Mucosa of stomach (tissue), 1 donor: ENCODE measurements at regions not wholly inside any gene's neighbourhood (a gene's known extent, or its start where the extent isn't known, plus 50 kb on each side); places are given as distances from the start of the nearest gene placed in this dataset.

Source experiments
- H3K27me3 ChIP-seq: one replicate; pipeline ENCODE4 v1.7.0; 2013; ENCODE audit warnings: mild to moderate bottlenecking, low read length; ENCODE audit not compliant: control insufficient read depth, insufficient read depth
- H3K36me3 ChIP-seq: one replicate; pipeline ENCODE4 v1.7.0; 2013; ENCODE audit warnings: low read length; ENCODE audit not compliant: control insufficient read depth, insufficient read depth
- H3K4me1 ChIP-seq: one replicate; pipeline ENCODE4 v1.7.0; 2013; ENCODE audit warnings: mild to moderate bottlenecking, low read length; ENCODE audit not compliant: control insufficient read depth, insufficient read depth
- H3K4me3 ChIP-seq: one replicate; pipeline ENCODE4 v1.7.0; 2013; ENCODE audit warnings: low read length
- H3K9ac ChIP-seq: one replicate; pipeline ENCODE4 v1.7.0; 2013; ENCODE audit warnings: mild to moderate bottlenecking, low read length, moderate library complexity
- H3K9me3 ChIP-seq: one replicate; pipeline ENCODE4 v1.7.0; 2013; ENCODE audit warnings: mild to moderate bottlenecking, low read length, moderate library complexity; ENCODE audit not compliant: control insufficient read depth
- donor health status: Pancreatic carcinoma.

DNA sequence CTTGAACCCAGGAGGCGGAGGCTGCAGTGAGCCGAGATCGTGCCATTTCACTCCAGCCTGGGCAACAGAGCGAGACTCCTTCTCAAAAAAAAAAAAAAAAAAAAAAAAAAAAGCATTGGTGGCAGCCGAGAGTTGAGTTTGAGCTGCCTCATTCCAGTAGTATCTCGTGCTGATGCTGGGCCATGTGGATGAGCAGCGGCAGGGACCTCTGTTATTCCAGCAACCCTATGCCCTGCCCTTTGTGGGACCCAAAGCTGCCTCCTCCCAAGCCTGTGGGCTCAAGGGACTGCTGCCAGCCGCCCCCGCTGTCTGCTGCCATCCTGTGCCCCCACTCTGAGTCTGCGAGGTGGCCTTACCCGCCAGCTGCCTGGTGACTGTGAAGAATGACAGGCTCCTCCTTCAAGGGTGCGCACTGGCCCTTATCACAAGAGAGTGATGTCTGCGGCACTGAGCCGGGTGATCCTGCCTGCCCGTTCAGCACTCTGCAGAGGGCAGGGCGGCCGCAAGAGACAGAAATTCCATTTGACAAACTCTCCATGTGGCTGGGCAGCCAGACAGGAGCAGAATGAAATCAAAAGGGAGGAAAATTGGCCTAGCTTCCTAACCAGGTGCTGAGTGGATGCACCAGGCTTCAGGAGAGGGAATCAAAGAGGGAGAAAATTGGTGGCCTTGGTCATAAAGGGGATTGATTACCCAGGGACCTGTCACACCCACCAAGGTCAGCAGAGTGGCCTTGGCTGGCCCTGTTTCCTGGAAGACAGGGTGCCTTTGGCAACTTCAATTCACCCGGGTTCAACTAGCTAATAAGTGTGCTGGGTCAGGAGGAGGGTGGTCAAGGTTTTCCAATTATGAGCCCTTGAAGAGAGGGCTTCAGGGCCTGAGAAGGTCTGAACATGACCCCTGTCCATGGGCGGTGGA, 65.3 kb upstream of the ZMIZ1 start:
- Histone ChIP-seq H3K36me3 (no peaks in the 10 kb centered on the region), H3K9ac (no peak overlapping the region), H3K4me1 (peaks cover 14% of the 10 kb centered on the region), H3K27me3 (peaks cover 5% of the 10 kb centered on the region), H3K9me3 (no peaks in the 10 kb centered on the region), H3K4me3 (no peak overlapping the region)

DNA sequence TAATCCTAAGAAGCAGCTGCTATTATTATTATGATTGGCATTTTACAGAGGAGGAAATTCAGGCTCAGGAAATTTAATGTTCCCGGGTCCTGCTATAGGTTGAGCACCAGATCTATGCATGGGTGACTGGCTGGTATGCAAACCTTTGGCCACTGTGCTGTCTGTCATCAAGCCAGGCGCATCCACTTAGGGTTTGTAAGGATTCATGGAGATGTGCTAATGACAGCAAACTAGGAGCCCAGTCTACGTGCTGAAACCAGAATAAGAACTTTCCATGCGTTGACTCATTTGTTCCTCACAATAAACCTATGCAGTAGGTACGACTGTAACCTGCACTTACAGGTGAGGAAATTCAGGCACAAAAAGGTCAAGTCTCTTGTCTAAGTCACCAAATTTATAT, 64.5 kb upstream of the ZMIZ1 start:
- H3K4me3 ChIP-seq = no peak overlapping the region
- no peaks in the 10 kb centered on the region for H3K9me3 ChIP-seq
- H3K9ac ChIP-seq = no peak overlapping the region
- H3K36me3 ChIP-seq = no peaks in the 10 kb centered on the region
- H3K4me1 ChIP-seq = peaks cover 14% of the 10 kb centered on the region
- peaks cover 5% of the 10 kb centered on the region for H3K27me3 ChIP-seq

DNA sequence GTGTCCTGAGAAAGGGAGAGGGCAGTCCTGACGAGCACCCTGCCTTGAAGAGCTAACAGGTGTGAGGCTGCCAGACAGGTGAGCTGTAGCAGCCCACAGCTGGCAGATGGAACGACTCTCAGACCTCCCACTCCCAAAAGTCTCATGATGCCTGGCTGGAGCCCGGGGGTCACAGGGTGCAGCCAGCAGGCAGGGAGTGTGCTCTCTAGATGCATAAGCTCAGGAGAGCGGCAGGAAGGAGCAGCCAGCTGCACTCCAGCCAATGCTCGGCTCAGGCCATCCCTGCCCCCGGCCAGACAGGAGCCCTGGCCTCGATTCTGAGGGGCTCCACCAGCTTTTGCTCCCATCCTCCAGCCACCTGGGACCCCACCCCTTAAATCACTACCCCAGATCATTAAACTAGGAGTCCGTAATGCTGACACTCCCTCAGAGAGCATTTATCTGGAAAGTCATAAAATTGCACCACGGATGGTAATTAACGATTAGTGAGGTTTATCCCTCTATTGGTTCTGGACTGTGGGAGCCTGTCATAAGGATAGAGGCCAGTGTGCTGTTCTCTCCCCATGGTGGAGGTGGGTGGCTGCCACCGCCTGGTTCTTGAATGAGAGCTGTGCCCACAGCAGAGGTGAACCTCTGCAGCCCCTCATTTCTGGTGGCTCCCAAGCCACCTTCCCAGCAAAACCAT, 63.5 kb upstream of the ZMIZ1 start:
- Histone ChIP-seq H3K36me3 (no peaks in the 10 kb centered on the region), H3K9ac (no peak overlapping the region), H3K27me3 (peaks cover 5% of the 10 kb centered on the region), H3K9me3 (no peaks in the 10 kb centered on the region), H3K4me3 (no peak overlapping the region), H3K4me1 (peaks cover 14% of the 10 kb centered on the region)

DNA sequence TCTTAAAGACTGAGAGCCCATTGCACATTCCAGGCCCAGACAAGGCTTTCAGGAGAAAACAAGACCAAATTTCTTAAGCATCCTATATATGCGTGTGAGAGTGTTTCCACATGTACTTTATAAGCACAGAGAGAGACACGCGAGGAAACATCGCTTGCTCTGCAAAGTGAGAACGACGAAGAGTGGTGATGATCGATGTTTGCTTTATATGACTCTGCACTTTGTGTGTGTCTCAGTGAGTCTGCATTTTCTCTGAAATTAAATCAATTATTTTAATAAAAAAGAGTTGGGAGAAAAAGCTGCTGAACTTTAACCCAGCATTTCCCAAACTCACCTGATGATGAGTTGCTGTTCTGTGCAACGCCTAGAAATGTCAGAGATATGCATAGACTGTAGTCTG, 61.7 kb upstream of the ZMIZ1 start:
- no peaks in the 10 kb centered on the region for H3K9me3 ChIP-seq
- no peaks in the 10 kb centered on the region for H3K36me3 ChIP-seq
- H3K4me3 ChIP-seq = no peak overlapping the region
- no peak overlapping the region for H3K9ac ChIP-seq
- H3K27me3 ChIP-seq = no peaks in the 10 kb centered on the region
- H3K4me1 ChIP-seq = peaks cover 14% of the 10 kb centered on the region

DNA sequence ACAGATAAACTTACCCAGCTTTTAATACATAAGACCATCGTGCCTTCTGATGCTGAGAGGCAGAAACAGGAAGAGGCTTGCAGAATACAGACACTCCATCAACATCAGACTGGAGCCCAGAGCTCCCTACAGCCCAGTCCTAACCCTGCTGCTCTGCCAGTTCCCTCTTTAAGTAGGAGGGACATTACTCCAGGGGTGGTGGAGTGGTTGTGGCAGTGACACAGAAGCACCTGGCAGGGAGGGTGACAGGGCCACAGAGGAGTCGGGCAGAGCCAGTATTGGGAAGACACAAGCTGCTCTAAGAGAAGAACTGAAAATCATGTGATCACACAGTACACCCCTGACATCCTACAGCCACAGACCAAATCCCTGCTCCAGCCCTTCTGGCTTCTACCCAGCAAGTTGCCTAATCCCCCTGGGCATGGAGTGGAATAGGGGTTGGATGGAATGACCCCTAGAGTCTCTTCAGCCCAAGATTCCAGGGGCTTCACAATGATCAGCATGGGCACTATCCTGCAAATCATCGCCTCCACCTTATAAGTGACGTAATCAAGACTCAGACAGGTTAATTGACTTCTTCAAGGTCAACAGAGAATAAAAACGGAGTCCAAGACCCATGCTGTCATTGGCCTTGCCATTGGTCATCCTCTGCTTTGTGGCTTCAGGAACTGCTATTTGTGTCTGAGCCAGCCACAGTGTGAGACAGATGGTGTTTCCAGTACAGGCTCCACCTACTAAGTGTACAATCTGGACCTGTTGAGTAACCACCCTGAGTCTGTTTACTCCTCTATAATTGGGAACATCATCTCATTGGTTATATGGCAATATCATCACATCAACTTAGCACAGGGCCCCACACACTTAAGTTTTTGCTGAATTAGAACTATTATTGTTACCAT, 61.1 kb upstream of the ZMIZ1 start:
- H3K9ac ChIP-seq = no peak overlapping the region
- H3K4me3 ChIP-seq = no peak overlapping the region
- H3K9me3 ChIP-seq = no peaks in the 10 kb centered on the region
- H3K27me3 ChIP-seq = no peaks in the 10 kb centered on the region
- H3K36me3 ChIP-seq = no peaks in the 10 kb centered on the region
- H3K4me1 ChIP-seq = peaks cover 14% of the 10 kb centered on the region

DNA sequence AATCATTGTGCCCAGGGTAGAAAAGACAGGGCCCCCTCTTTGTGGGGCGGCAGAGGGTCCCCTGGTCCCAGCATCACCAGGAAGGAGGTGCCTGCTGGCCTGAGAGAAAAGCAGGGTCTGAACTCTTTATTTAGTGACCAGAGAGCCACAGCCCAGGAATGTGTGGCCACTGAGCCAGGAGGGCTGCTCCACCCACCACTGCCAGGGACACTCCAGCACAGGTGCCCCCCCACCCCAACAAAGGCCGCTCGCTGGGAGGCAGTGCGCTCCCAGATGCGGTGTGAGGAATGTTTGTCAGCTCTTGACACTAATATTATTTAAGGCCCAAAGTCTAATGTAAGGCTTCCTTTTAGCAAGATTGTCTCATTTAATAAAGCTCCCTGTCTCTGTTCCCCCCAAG, 59.6 kb upstream of the ZMIZ1 start:
- H3K4me3 ChIP-seq = no peak overlapping the region
- peaks cover 4% of the 10 kb centered on the region for H3K4me1 ChIP-seq
- no peak overlapping the region for H3K9ac ChIP-seq
- no peaks in the 10 kb centered on the region for H3K9me3 ChIP-seq
- no peaks in the 10 kb centered on the region for H3K27me3 ChIP-seq
- H3K36me3 ChIP-seq = no peaks in the 10 kb centered on the region

DNA sequence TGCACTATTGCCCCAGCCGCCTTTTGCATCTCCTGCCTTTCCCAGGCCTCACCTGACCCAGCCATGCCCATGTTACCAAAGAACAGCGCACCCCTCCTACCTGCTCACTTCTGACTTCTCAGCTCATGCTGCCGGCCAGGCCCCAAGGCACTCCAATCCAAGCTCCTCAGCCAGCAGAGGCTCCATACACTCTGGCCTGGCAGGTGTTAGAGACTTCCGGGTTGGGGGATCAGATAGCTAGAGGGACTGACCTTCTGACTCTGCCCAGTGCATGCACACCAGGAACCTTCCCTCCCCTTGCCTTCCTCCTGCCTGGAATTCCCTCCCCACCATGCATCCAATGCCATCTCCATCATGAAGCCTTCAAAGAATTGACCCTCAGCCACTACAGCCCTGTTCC, 56.2 kb upstream of the ZMIZ1 start:
- Histone ChIP-seq H3K9me3 (no peaks in the 10 kb centered on the region), H3K9ac (no peak overlapping the region), H3K27me3 (no peaks in the 10 kb centered on the region), H3K4me3 (no peak overlapping the region), H3K4me1 (peaks cover 2% of the 10 kb centered on the region), H3K36me3 (no peaks in the 10 kb centered on the region)

DNA sequence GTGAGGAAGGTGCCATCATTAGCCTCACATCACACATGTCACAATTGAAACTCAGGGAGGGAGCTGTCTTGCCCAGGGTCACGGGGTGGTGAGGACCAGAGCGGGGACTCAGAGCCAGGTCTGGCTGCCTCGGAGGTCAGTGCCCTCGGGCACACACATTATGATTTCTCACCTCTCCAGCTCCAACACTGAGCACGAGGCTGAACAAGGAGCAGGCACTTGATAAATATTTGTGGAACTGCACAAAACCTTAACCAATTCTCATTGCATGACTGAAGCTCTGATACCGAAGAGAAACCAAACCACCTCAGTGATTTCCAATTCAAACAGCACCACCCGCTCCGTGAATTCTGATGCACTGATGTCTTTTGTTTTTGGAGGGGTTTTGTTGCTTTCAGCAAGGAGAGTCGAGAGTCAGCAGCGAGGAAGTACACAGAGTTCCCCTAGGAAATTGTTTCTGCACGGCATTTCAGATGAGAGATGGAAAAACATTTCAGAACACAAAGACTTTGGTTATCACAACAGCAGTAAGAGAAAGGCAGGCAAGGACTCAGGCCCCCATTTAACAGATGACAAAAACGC, 55.3 kb upstream of the ZMIZ1 start:
- Histone ChIP-seq H3K36me3 (no peaks in the 10 kb centered on the region), H3K27me3 (no peaks in the 10 kb centered on the region), H3K9me3 (no peaks in the 10 kb centered on the region), H3K4me1 (no peaks in the 10 kb centered on the region), H3K9ac (no peak overlapping the region), H3K4me3 (no peak overlapping the region)

DNA sequence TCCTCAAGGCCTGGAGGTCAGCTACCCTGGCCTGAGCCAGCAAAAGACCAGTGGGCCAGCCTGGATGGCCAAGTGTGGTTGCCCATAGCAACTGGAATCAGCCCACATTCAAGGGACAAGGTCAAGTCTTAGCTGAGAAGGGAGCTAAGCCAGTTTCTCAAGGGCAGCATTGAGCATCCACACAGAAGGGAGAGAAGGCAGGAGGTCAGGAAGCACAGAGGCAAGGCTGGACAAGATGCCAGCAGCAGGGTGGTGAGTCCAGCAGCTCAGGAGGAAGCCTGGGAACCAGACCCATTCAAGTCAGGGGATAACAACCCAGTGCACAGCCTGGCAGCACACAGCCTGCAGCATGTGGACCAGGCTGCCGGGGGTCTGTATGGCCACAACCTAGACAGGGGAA, 54.0 kb upstream of the ZMIZ1 start:
- no peaks in the 10 kb centered on the region for H3K27me3 ChIP-seq
- no peak overlapping the region for H3K4me3 ChIP-seq
- no peaks in the 10 kb centered on the region for H3K9me3 ChIP-seq
- no peaks in the 10 kb centered on the region for H3K4me1 ChIP-seq
- no peak overlapping the region for H3K9ac ChIP-seq
- no peaks in the 10 kb centered on the region for H3K36me3 ChIP-seq

DNA sequence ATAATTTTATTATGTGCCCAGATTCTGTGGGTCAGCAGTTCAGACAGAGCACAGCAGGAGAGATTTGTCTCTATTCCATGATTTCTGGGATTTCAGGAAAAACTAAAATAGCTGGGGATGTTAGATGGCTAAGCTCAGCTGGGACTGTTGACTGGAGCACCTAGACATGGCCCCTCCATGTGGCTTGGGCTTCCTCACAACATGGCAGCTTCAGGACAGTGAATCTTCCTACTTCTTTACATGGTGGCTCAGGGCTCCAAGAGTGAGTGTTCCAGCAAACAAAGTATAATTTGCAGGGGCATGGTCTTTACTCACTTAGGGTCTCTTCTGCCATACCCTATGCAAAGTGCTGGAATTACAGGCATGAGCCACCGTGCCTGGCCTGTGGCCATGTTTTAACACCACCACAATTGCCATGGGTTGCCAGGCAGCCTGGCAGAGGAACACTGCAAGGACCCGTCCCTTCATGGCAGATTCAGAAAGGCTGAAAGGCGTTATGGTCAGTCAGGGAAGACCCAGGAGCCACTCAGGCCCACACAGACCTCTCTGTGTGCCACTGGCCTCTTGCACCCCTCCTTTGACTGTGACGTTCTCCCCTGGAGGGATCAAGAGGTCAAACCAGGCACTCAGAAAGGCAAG, 50.8 kb upstream of the ZMIZ1 start:
- Histone ChIP-seq H3K36me3 (no peaks in the 10 kb centered on the region), H3K27me3 (no peaks in the 10 kb centered on the region), H3K4me3 (no peak overlapping the region), H3K9ac (no peak overlapping the region), H3K9me3 (no peaks in the 10 kb centered on the region), H3K4me1 (peaks cover 2% of the 10 kb centered on the region)

DNA sequence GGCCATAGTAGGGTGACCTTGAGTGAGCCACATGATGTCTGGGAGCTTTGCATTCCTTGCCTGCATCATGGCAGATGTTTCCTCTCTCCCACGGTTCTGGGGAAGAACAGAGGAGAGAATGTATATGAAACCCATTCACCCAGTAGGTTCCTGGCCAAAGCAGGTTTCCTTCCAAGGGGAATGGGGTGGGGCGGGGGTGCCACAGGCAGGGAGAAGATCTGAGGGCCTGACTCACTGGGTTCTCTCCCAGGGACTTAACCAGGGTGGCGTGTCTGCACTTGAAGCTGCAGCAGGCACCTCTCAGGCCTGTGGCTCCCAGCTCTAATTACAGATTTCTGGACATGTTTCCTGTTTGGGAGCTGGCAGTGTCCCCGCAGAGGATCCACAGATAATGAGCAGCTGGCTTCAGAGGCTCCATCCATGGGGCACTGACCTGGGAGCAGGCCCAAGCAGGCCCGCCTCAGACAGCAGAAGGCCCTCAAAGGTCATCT, 50.2 kb upstream of the ZMIZ1 start:
- H3K9ac ChIP-seq = no peak overlapping the region
- H3K27me3 ChIP-seq = no peaks in the 10 kb centered on the region
- H3K4me3 ChIP-seq = no peak overlapping the region
- H3K9me3 ChIP-seq = no peaks in the 10 kb centered on the region
- H3K4me1 ChIP-seq = peaks cover 8% of the 10 kb centered on the region
- no peaks in the 10 kb centered on the region for H3K36me3 ChIP-seq
